GM19351 (cell line): ENCODE measurements at regions not wholly inside any gene's neighbourhood (a gene's known extent, or its start where the extent isn't known, plus 50 kb on each side); places are given as distances from the start of the nearest gene placed in this dataset.

Experiments
- ATAC-seq: cut with Tn5 transposase; IDR thresholded peaks from one replicate; pipeline ENCODE4 v1.9.1; 2021; ENCODE audit warnings: mild to moderate bottlenecking, moderate library complexity; ENCODE audit not compliant: unreplicated experiment

GRCh38 chr2:11920993-11921583 is 174.7 kb downstream of the LPIN1 start:
- no peak for ATAC-seq

- ATAC-seq = no peak
Measured at GRCh38 chr2:11922294-11922693, 175.9 kb downstream of the LPIN1 start.

- no peak for ATAC-seq
Measured at GRCh38 chr2:11923935-11924334, 177.5 kb downstream of the LPIN1 start.

- no peak for ATAC-seq
Measured at GRCh38 chr2:11925295-11926066, 179.0 kb downstream of the LPIN1 start.

- no peak for ATAC-seq
Measured at GRCh38 chr2:11930211-11930761, 183.9 kb downstream of the LPIN1 start.

- ATAC-seq = no peak
Measured at GRCh38 chr2:11932048-11932512, 185.6 kb downstream of the LPIN1 start.

- no peak for ATAC-seq
Measured at GRCh38 chr2:11932962-11933361, 186.5 kb downstream of the LPIN1 start.

GRCh38 chr2:11933854-11934253 is 187.4 kb downstream of the LPIN1 start:
- peak; percentile 89 for ATAC-seq

- no peak for ATAC-seq
Measured at GRCh38 chr2:11936761-11937160, 190.3 kb downstream of the LPIN1 start.

- ATAC-seq = no peak
Measured at GRCh38 chr2:11938196-11938595, 191.8 kb downstream of the LPIN1 start.

GRCh38 chr2:11939523-11939922 is 193.1 kb downstream of the LPIN1 start:
- no peak for ATAC-seq

- ATAC-seq = no peak
Measured at GRCh38 chr2:11940121-11940743, 193.8 kb downstream of the LPIN1 start.

- no peak for ATAC-seq
Measured at GRCh38 chr2:11940799-11941198, 194.4 kb downstream of the LPIN1 start.

- no peak for ATAC-seq
Measured at GRCh38 chr2:11941201-11942177, 195.1 kb downstream of the LPIN1 start.

GRCh38 chr2:11942178-11942569 is 195.7 kb downstream of the LPIN1 start:
- ATAC-seq = no peak

- ATAC-seq = no peak
Measured at GRCh38 chr2:11944311-11944710, 197.9 kb downstream of the LPIN1 start.

GRCh38 chr2:11945139-11946126 is 199.0 kb downstream of the LPIN1 start:
- peak; percentile 93 for ATAC-seq

GRCh38 chr2:11947956-11948355 is 201.5 kb downstream of the LPIN1 start:
- no peak for ATAC-seq

- no peak for ATAC-seq
Measured at GRCh38 chr2:11949732-11950523, 203.5 kb downstream of the LPIN1 start.
